Endothelial cell of umbilical vein (primary cell): ENCODE measurements at regions not wholly inside any gene's neighbourhood (a gene's known extent, or its start where the extent isn't known, plus 50 kb on each side); places are given as distances from the start of the nearest gene placed in this dataset.

Experiments used
- BruUV-seq: library from RNA; stranded (reverse); fragments of 400-500 nt; replicated peaks from 2 replicates; lab custom pipeline; 2021; lab: Mats Ljungman, UMichigan
- CTCF ChIA-PET: fragments of 300-600, 350-600 bp; sonication (Branson Sonifier 250); formaldehyde crosslinking; loops from one replicate; lab custom pipeline; 2021; ENCODE audit warnings: antibody characterized with exemption, inconsistent platforms; lab: Charles Lee
- POLR2A ChIA-PET: fragments of 300-600, 350-600 bp; sonication (Branson Sonifier 250); formaldehyde crosslinking; loops from one replicate; lab custom pipeline; 2021; ENCODE audit warnings: antibody characterized with exemption, inconsistent platforms; lab: Charles Lee
- DNase-seq: peaks from one replicate; pipeline ENCODE4 v3.0.0-alpha.2; 2011; ENCODE audit warnings: low read depth, low spot score
- FAIRE-seq: peaks from 2 replicates; lab custom pipeline; 2011; peaks lifted over from hg19 to GRCh38; lab: Jason Lieb, UNC
- H2AFZ ChIP-seq: 2 replicates; pipeline ENCODE4 v1.6.0; 2012; ENCODE audit warnings: low read depth, low read length, control low read depth, inconsistent platforms
- H3K27ac ChIP-seq: 2 replicates; pipeline ENCODE4 v1.5.1; 2011; ENCODE audit warnings: low read depth, mild to moderate bottlenecking, control low read depth, low read length, moderate library complexity; ENCODE audit not compliant: insufficient read depth
- H3K27me3 ChIP-seq, 2 experiments: 2 replicates each; pipeline versions ENCODE4 v1.6.0 to v1.6.1; 2011; ENCODE audit warnings: low read length in 2 of 2, mixed read lengths in 1 of 2; ENCODE audit not compliant: control insufficient read depth in 2 of 2, insufficient read depth in 2 of 2
- H3K36me3 ChIP-seq, 2 experiments: 2 replicates in 1 of 2; 3 replicates in 1 of 2; pipeline ENCODE4 v1.5.1; 2011; ENCODE audit warnings: low read length in 2 of 2, mild to moderate bottlenecking in 1 of 2, moderate library complexity in 1 of 2; ENCODE audit not compliant: control insufficient read depth in 2 of 2, insufficient read depth in 2 of 2; ENCODE audit errors: extremely low read depth in 1 of 2
- H3K4me1 ChIP-seq: 3 replicates; pipeline ENCODE4 v1.5.1; 2011; ENCODE audit warnings: mild to moderate bottlenecking, low read length; ENCODE audit not compliant: control insufficient read depth, insufficient read depth; ENCODE audit errors: extremely low read depth
- H3K4me2 ChIP-seq: 2 replicates; pipeline ENCODE4 v1.6.1; 2011; ENCODE audit warnings: low read length, control low read depth, mixed read lengths; ENCODE audit not compliant: insufficient read depth
- H3K4me3 ChIP-seq, 3 experiments: fragments of 200-600 bp in 1 of 3; sonication (generic), shearing (Covaris generic) in 1 of 3; replicated peaks in 1 of 3; 2 replicates each; pipeline ENCODE4 v1.5.1; 2011 to 2016; ENCODE audit warnings: control low read depth in 3 of 3, low read length in 3 of 3, mild to moderate bottlenecking in 2 of 3, inconsistent platforms in 1 of 3, low read depth in 1 of 3, moderate library complexity in 1 of 3; ENCODE audit not compliant: insufficient read depth in 1 of 3
- H3K79me2 ChIP-seq: 2 replicates; pipeline ENCODE4 v1.6.0; 2012; ENCODE audit warnings: low read length, inconsistent platforms; ENCODE audit not compliant: control insufficient read depth, insufficient read depth
- H3K9ac ChIP-seq: replicated peaks from 2 replicates; pipeline ENCODE3; 2011; ENCODE audit warnings: low read length, control low read depth; ENCODE audit not compliant: insufficient read depth; ENCODE audit errors: extremely low read depth
- H3K9me1 ChIP-seq: replicated peaks from 3 replicates; pipeline ENCODE4 v1.6.0; 2011; ENCODE audit warnings: mild to moderate bottlenecking, low read length; ENCODE audit not compliant: control insufficient read depth, insufficient read depth; ENCODE audit errors: extremely low read depth
- H3K9me3 ChIP-seq: replicated peaks from 2 replicates; pipeline ENCODE4 v1.5.1; 2012; ENCODE audit warnings: low read length, inconsistent platforms; ENCODE audit not compliant: control insufficient read depth, insufficient read depth
- H4K20me1 ChIP-seq: replicated peaks from 2 replicates; pipeline ENCODE3; 2011; ENCODE audit warnings: mild to moderate bottlenecking, low read length; ENCODE audit not compliant: control insufficient read depth, insufficient read depth; ENCODE audit errors: extremely low read depth
- EZH2 ChIP-seq: IDR thresholded peaks from 2 replicates; pipeline ENCODE4 v1.6.1; 2012; ENCODE audit warnings: borderline replicate concordance, low read depth, mild to moderate bottlenecking, moderate library complexity, low read length, inconsistent platforms; ENCODE audit not compliant: severe bottlenecking
- FOS ChIP-seq: IDR thresholded peaks from 2 replicates; pipeline ENCODE4 v1.6.1; 2011; ENCODE audit warnings: mild to moderate bottlenecking, low read length, moderate library complexity, borderline replicate concordance; ENCODE audit not compliant: insufficient read depth
- GATA2 ChIP-seq: IDR thresholded peaks from 2 replicates; pipeline ENCODE4 v1.7.0; 2011; ENCODE audit warnings: low read depth, mild to moderate bottlenecking, moderate library complexity, mixed read lengths, low read length; ENCODE audit not compliant: insufficient read length, insufficient read depth
- JUN ChIP-seq: IDR thresholded peaks from 2 replicates; pipeline ENCODE4 v1.6.1; 2011; ENCODE audit warnings: borderline replicate concordance, low read depth; ENCODE audit not compliant: insufficient read length, insufficient read depth
- MYC ChIP-seq: IDR thresholded peaks from one replicate; pipeline ENCODE4 v1.6.1; 2011; ENCODE audit warnings: mild to moderate bottlenecking, low read depth, low read length
- POLR2A ChIP-seq: IDR thresholded peaks from 2 replicates; pipeline ENCODE4 v1.6.1; 2012; ENCODE audit warnings: low read depth, mild to moderate bottlenecking, control low read depth, low read length
- POLR2AphosphoS5 ChIP-seq: IDR thresholded peaks from 2 replicates; pipeline ENCODE4 v1.6.1; 2012; ENCODE audit warnings: low read depth, mild to moderate bottlenecking, control low read depth, low read length, moderate library complexity; ENCODE audit not compliant: insufficient read depth
- dilution Hi-C: fragments of 300-500 bp; cut with MboI; formaldehyde crosslinking; loops from one replicate; pipeline ENCODE4 v1.15.0; 2019; ENCODE audit warnings: low sequenced_read_pairs; ENCODE audit not compliant: extremely low pct_ligation_motif_present
- intact Hi-C: fragments of 100-400 bp; cut with micrococcal nuclease; formaldehyde crosslinking; loops from one replicate; pipeline ENCODE4 v1.10.0; 2022
- TF ChIP-seq, protein P1 (sequence below), 2 donors: IDR thresholded peaks; 1 replicate in 1 of 2; 2 replicates in 1 of 2; pipeline ENCODE4 v1.5.1; 2011; ENCODE audit warnings: low read length in 2 of 2, mild to moderate bottlenecking in 2 of 2, moderate library complexity in 2 of 2, control low read depth in 1 of 2, inconsistent platforms in 1 of 2, low read depth in 1 of 2; ENCODE audit not compliant: insufficient read depth in 1 of 2; ENCODE audit errors: extremely low read depth in 1 of 2
- TF ChIP-seq, protein P2 (sequence below): IDR thresholded peaks from 2 replicates; pipeline ENCODE4 v1.6.1; 2011; ENCODE audit not compliant: insufficient read depth, insufficient read length

DNA sequence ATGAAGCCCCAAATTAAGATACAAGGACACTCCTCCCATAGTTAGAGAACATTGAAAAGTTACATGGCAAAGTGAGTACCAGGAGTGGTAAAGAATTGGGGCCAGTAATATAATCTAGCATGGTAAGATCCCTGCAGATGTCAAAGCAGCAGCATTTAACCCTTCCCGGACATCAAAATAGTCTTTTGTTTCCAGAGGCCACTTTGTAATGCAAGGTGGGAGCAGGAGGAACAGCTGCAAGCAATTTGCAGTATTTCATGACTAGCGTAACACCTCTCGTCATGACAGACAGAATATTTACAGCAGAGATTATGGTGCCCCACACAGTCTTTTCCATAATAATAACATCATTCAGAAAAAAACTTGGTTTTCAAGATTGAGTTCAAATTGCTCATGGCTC, 123.2 kb upstream of the VGLL2 start:
- H3K9me1 ChIP-seq = no peaks in the 10 kb centered on the region
- DNase-seq = no peak
- intact Hi-C loops (no loop called here), dilution Hi-C loops (no loop called here)
- no peaks in the 10 kb centered on the region for H3K79me2 ChIP-seq
- no peak overlapping the region for H2AFZ ChIP-seq
- TF ChIP-seq POLR2AphosphoS5 = no peak
- TF ChIP-seq FOS = no peak
- H3K4me2 ChIP-seq = no peak overlapping the region
- H4K20me1 ChIP-seq = no peaks in the 10 kb centered on the region
- no TSS peak for BruUV-seq
- H3K4me1 ChIP-seq = no peaks in the 10 kb centered on the region
- H3K27me3 ChIP-seq = no peaks in the 10 kb centered on the region
- no peak for FAIRE-seq
- H3K4me3 ChIP-seq = no peak overlapping the region
- no peaks in the 10 kb centered on the region for H3K9me3 ChIP-seq
- H3K27ac ChIP-seq = no peak overlapping the region
- H3K36me3 ChIP-seq = no peaks in the 10 kb centered on the region
- ChIA-PET POLR2A (no interaction called here), CTCF (no interaction called here)
- no peak overlapping the region for H3K9ac ChIP-seq

DNA sequence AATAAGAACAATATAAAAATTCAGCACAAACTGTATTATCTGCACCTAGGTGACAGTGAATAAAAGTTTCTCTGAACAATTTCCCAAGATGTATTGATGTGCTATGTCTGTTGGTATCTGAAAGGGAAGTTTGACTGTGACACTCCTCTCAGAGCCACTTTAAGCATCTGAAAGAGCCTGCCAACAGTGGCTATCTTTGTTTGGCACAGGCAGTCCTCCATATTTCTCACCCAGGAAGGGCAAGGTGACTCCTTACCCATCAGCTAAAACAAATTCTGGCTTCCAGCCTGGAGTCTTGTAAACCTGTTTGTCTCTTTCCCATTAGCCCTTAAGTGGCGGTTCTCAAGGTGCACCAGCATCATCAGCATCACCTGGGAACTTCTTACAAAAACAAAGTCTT, 122.4 kb upstream of the VGLL2 start:
- DNase-seq (no peak), FAIRE-seq (no peak)
- no TSS peak for BruUV-seq
- dilution Hi-C loops = no loop called here
- H3K9ac ChIP-seq = no peak overlapping the region
- H3K9me3 ChIP-seq = no peaks in the 10 kb centered on the region
- intact Hi-C loops = no loop called here
- no peaks in the 10 kb centered on the region for H3K4me1 ChIP-seq
- H3K79me2 ChIP-seq = no peaks in the 10 kb centered on the region
- TF ChIP-seq JUN (no peak), GATA2 (no peak), FOS (no peak), POLR2A (no peak), MYC (no peak), EZH2 (no peak), POLR2AphosphoS5 (no peak)
- TF ChIP-seq, protein P1, sequence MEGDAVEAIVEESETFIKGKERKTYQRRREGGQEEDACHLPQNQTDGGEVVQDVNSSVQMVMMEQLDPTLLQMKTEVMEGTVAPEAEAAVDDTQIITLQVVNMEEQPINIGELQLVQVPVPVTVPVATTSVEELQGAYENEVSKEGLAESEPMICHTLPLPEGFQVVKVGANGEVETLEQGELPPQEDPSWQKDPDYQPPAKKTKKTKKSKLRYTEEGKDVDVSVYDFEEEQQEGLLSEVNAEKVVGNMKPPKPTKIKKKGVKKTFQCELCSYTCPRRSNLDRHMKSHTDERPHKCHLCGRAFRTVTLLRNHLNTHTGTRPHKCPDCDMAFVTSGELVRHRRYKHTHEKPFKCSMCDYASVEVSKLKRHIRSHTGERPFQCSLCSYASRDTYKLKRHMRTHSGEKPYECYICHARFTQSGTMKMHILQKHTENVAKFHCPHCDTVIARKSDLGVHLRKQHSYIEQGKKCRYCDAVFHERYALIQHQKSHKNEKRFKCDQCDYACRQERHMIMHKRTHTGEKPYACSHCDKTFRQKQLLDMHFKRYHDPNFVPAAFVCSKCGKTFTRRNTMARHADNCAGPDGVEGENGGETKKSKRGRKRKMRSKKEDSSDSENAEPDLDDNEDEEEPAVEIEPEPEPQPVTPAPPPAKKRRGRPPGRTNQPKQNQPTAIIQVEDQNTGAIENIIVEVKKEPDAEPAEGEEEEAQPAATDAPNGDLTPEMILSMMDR (IDR thresholded peaks at IDR 0.05; ENCODE audit: extremely low read depth in 1 of 2, insufficient read depth in 1 of 2, low read depth in 1 of 2, low read length in 2 of 2) = no peak
- TF ChIP-seq, protein P2, sequence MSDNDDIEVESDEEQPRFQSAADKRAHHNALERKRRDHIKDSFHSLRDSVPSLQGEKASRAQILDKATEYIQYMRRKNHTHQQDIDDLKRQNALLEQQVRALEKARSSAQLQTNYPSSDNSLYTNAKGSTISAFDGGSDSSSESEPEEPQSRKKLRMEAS = no peak
- no peak overlapping the region for H3K4me3 ChIP-seq
- no peaks in the 10 kb centered on the region for H3K9me1 ChIP-seq
- ChIA-PET CTCF (no interaction called here), POLR2A (no interaction called here)
- H2AFZ ChIP-seq = no peak overlapping the region
- H3K36me3 ChIP-seq = no peaks in the 10 kb centered on the region
- H3K27ac ChIP-seq = no peak overlapping the region
- H3K27me3 ChIP-seq = no peaks in the 10 kb centered on the region
- no peaks in the 10 kb centered on the region for H4K20me1 ChIP-seq
- H3K4me2 ChIP-seq = no peak overlapping the region
